GM18508 (cell line): ENCODE measurements at regions not wholly inside any gene's neighbourhood (a gene's known extent, or its start where the extent isn't known, plus 50 kb on each side); places are given as distances from the start of the nearest gene placed in this dataset.
"Not testable (repeated sequence)": the region's sequence is repeated elsewhere in the genome, so short reads cannot be mapped to it uniquely, and the experiment has no call there.

Experiments
- ATAC-seq: cut with Tn5 transposase; IDR thresholded peaks from one replicate; pipeline ENCODE4 v1.9.1; 2021; ENCODE audit warnings: moderate number of reproducible peaks; ENCODE audit not compliant: insufficient read depth, unreplicated experiment

- ATAC-seq: no peak
Measured at GRCh38 chr5:85512896-85513295, 1104.8 kb upstream of the COX7C start.

- ATAC-seq: no peak
Measured at GRCh38 chr5:85515588-85515987, 1102.2 kb upstream of the COX7C start.

DNA sequence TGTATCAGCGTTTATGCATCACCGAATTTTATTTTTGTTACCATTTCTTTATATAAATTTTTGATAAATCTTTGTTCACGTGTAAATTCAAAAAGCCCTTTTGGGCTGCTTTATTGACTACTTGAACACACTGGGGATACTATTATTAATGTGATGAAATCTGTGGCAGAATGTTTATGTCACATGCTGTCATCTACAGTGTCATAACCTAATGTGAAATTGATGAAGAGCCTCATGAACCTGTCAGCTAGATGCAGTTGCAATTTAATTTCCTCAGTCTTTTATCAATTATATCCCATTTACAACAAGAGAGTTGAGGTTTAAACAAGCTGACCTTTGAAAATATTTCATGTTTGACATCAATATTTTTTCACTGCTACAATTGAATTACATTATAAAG, 1100.4 kb upstream of the COX7C start:
- ATAC-seq: no peak

- ATAC-seq: no peak
Measured at GRCh38 chr5:85533341-85534047, 1084.2 kb upstream of the COX7C start.

DNA sequence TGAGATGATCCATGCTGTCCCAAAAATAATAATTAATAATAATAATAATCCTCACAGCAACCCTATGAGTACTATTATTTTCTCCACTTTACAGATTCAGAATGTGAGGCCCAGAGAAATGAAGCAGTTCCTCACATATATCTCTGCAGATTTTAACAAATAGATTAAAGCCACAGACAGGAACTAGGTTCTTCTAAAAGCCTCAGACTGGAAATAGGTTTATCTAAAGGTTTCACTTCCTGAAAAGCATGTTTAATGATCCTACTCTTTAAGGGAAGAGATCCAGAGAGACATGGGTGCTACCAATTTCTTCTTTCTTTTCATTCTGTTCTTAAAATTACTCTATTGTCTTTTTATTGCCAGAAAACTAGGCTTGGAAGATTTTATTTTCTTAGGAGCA, 1079.4 kb upstream of the COX7C start:
- no peak for ATAC-seq

GRCh38 chr5:85545129-85545528, 1072.6 kb upstream of the COX7C start:
- ATAC-seq: no peak

DNA sequence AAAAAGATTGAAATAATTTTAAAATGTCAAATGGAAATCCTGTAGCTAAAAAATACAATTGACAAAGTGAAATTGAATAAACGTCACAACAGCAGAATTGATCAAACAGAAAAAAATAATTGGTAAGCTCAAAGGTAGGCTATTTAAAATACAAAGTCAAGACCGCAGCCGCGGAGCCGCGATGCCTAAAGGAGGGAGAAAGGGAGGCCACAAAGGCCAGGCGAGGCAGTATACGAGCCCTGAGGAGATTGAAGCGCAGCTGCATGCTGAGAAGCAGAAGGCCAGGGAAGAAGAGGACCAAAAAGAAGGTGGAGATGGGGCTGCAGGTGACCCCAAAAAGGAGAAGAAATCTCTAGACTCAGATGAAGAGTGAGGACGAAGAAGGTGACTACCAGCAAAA, 1068.5 kb upstream of the COX7C start:
- ATAC-seq: no peak

DNA sequence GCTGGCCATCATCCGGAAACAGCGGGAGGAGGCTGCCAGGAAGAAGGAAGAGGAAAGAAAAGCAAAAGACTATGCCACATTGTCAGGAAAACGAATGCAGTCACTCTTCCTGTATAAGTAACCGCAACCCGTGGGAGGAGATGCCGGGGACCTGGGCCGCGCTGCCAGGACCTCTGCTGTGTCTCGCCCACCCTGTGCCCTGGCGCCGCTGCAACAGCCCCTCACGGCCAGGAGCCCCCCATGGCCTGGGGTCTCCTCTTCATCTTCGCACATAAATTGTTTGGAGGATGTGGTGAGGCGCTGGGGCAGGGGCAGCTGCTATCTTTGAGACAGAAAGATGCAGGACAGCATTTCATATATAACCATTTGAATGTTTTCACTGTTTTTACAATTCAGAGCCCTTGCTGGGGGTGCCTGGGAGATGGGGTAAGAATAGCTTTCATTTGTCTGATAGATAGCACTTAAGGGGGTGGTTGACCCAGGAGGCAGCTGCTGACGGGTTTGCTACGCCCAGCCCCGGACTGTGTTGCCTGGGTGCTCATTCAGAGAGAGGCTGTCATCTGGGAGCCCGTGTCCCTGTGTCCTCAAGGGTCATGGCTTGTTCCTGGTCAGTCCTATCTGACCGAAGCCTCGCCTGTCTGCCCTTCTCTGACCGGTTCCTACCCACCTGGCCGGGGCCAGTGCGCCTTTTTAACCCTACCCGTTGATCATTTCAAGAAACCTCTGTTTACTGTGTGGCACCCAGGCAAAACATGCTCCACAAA, 1067.7 kb upstream of the COX7C start:
- ATAC-seq: no peak

GRCh38 chr5:85556464-85556863, 1061.3 kb upstream of the COX7C start:
- no peak for ATAC-seq

DNA sequence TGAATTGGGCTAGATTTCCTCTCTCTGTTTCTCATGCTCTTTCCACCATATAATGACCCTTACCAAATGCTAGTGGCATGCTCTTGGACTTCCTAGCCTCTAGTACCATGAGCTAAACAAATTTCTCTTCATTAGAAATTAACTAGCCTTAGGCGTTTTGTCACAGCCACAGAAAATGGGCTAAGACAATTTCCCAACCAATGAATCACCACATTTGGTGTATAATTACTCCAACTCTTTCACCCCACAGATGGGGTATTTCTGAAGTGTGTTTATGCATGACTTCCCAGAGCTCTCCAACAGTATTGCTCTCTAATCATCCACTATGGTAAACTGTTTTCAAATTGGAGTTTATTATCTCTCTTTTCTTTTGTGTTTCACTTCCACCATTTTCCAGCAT, 1041.1 kb upstream of the COX7C start:
- ATAC-seq: no peak

- not testable (repeated sequence) for ATAC-seq
Measured at GRCh38 chr5:85587806-85588205, 1029.9 kb upstream of the COX7C start.

DNA sequence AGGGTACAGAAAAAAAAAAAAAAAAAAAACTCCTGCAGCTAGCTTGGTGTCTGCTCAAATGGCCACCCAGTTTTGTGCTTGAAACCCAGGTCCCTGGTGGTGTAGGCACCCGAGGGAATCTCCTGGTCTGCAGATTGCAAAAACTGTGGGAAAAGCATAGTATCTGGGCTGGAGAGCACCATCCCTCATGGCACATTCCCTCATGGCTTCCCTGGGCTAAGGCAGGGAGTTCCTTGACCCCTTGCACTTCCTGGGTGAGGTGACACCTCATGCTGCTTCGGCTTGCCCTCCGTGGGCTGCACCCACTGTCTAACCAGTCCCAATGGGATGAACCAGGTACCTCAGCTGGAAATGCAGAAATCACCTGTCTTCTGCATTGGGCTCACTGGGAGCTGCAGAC, 1029.5 kb upstream of the COX7C start:
- ATAC-seq: not testable (repeated sequence)

GRCh38 chr5:85590764-85591163, 1027.0 kb upstream of the COX7C start:
- no peak for ATAC-seq

GRCh38 chr5:85591311-85591710, 1026.4 kb upstream of the COX7C start:
- ATAC-seq: no peak

DNA sequence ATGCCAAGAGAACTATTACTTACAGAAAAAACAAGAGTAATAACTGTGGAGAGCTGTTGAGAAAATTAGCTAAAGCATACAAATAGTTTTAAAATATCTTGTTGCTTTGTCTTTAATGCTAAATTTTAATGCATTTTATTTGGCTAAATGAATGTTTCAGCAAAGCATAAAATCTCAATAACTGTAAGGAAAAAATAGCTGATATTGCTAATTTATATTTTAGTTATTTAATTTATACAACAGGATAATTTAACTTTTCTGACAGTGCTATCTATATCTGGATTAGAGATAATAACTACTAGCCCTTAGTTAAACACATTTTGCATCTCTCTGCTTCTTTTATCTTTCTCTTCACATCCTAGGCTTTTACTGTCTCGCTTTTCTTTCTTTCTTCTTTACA, 1014.9 kb upstream of the COX7C start:
- ATAC-seq: no peak

GRCh38 chr5:85604378-85604777, 1013.4 kb upstream of the COX7C start:
- ATAC-seq: no peak

GRCh38 chr5:85604786-85605185, 1013.0 kb upstream of the COX7C start:
- ATAC-seq: no peak

DNA sequence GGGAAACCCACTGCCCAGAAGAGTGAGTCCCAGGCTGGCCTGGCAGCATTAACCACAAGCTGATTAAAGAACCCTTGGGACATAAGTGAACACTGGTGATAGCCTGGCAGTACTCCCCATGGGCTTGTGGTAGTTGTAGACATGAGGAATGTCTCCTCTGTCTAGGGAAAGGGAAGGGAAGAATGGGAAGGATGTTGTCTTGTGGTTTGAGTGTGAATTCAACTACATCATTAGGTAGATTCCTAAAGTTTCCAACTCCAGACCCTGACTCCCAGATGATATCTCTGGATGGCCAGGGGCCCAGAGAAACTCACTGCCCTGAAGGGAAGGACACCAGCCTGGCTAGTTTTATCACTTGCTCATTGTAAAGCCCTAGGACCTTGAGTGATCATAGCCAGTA, 1012.4 kb upstream of the COX7C start:
- ATAC-seq: no peak

DNA sequence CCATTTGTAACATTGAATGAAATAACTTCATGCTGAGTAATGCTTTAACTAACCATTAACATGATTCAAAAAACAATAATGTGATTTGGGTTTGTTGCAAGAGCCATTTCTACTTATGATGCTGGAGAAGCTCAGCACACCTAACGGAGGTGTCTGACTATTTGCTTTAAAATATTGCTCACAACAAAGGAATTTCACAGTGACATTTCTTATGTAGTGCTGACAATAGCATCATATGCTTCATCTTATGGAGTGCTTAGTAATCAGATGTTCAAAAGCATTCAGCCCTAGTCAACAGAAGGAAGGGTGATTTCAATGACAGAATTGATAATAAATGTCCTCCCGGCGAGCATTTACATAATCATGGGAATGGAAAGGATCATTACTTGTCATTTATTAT, 1003.3 kb upstream of the COX7C start:
- no peak for ATAC-seq

GRCh38 chr5:85621668-85622067, 996.1 kb upstream of the COX7C start:
- ATAC-seq: no peak

- no peak for ATAC-seq
Measured at GRCh38 chr5:85628153-85628552, 989.6 kb upstream of the COX7C start.
